AG09319 (cell line): ENCODE measurements at regions not wholly inside any gene's neighbourhood (a gene's known extent, or its start where the extent isn't known, plus 50 kb on each side); places are given as distances from the start of the nearest gene placed in this dataset.

ENCODE experiments used
- DNase-seq: peaks from one replicate; pipeline ENCODE4 v3.0.0-alpha.2; 2010; ENCODE audit warnings: low read depth; ENCODE audit errors: extremely low read depth
- CTCF ChIP-seq: IDR thresholded peaks from 2 replicates; pipeline ENCODE4 v1.5.1; 2011; ENCODE audit warnings: low read depth, mild to moderate bottlenecking, inconsistent platforms, low read length, moderate library complexity

- no peak for TF ChIP-seq CTCF
- no peak for DNase-seq
These were observed 647.7 kb downstream of the GATA3 start for GRCh38 chr10:8702181-8702580.

- no peak for TF ChIP-seq CTCF
- no peak for DNase-seq
These were observed 650.9 kb downstream of the GATA3 start for GRCh38 chr10:8705415-8705814.

GRCh38 chr10:8712656-8713055 lies 658.2 kb downstream of the GATA3 start:
- DNase-seq, result no peak
- no peak for TF ChIP-seq CTCF

GRCh38 chr10:8719971-8720370 lies 665.5 kb downstream of the GATA3 start:
- DNase-seq, result no peak
- no peak for TF ChIP-seq CTCF

- DNase-seq, result no peak
- TF ChIP-seq CTCF, result no peak
These were observed 667.2 kb downstream of the GATA3 start for GRCh38 chr10:8721650-8722049.

GRCh38 chr10:8722835-8723234 lies 668.3 kb downstream of the GATA3 start:
- TF ChIP-seq CTCF, result no peak
- DNase-seq, result no peak

GRCh38 chr10:8725343-8725742 lies 670.9 kb downstream of the GATA3 start:
- no peak for TF ChIP-seq CTCF
- no peak for DNase-seq
